Stimulated activated CD8-positive, alpha-beta memory T cell treated with anti-CD3 and anti-CD28 coated beads, Interleukin-7, amount 100 ng/mL, for 24 hours (primary cell): ENCODE measurements at regions not wholly inside any gene's neighbourhood (a gene's known extent, or its start where the extent isn't known, plus 50 kb on each side); places are given as distances from the start of the nearest gene placed in this dataset.

Source experiments
- DNase-seq: peaks from one replicate; pipeline ENCODE4 v3.0.0-alpha.2; 2020; ENCODE audit warnings: low read depth

GRCh38 chr4:184528713-184529112, 54.4 kb upstream of the IRF2 start:
- DNase-seq: no peak

GRCh38 chr4:184528051-184528450, 53.7 kb upstream of the IRF2 start:
- DNase-seq: no peak

- no peak for DNase-seq
Observed at GRCh38 chr4:184526228-184526627, 51.9 kb upstream of the IRF2 start.
